LNCaP clone FGC (cell line): ENCODE measurements at regions not wholly inside any gene's neighbourhood (a gene's known extent, or its start where the extent isn't known, plus 50 kb on each side); places are given as distances from the start of the nearest gene placed in this dataset.

Experiments used
- DNase-seq: peaks from one replicate; pipeline ENCODE4 v3.0.0-alpha.2; 2011; ENCODE audit warnings: low read depth
- H3K4me3 ChIP-seq: 2 replicates; pipeline ENCODE4 v1.5.1; 2011; ENCODE audit warnings: mild to moderate bottlenecking, low read depth, low read length, control low read depth
- TF ChIP-seq, protein P1 (sequence below): IDR thresholded peaks from 2 replicates; pipeline ENCODE4 v1.5.1; 2012; ENCODE audit warnings: mild to moderate bottlenecking; ENCODE audit not compliant: control insufficient read depth, insufficient read depth; ENCODE audit errors: extremely low read depth

DNA sequence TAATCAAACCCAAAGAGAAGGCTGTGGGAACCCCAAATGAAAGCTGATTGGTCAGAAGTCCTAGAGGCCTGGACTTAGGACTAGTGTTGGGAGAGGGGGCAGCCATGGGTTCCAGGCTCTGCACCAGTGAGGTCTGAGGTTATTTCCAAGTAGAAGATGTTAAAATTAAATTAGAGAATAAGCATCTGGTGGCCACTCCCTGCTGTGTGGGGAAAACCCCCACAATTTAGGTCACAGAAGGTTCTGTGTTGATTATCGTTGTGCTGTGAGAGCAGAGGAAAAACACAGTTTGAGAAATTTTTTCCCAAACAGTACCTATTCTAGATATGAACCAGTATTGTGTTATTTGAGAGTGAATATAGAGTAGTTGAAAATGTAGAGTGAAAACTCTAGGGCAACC is 53.9 kb upstream of the NSMCE3 start:
- no peak for DNase-seq
- no peak overlapping the region for H3K4me3 ChIP-seq
- TF ChIP-seq, protein P1, sequence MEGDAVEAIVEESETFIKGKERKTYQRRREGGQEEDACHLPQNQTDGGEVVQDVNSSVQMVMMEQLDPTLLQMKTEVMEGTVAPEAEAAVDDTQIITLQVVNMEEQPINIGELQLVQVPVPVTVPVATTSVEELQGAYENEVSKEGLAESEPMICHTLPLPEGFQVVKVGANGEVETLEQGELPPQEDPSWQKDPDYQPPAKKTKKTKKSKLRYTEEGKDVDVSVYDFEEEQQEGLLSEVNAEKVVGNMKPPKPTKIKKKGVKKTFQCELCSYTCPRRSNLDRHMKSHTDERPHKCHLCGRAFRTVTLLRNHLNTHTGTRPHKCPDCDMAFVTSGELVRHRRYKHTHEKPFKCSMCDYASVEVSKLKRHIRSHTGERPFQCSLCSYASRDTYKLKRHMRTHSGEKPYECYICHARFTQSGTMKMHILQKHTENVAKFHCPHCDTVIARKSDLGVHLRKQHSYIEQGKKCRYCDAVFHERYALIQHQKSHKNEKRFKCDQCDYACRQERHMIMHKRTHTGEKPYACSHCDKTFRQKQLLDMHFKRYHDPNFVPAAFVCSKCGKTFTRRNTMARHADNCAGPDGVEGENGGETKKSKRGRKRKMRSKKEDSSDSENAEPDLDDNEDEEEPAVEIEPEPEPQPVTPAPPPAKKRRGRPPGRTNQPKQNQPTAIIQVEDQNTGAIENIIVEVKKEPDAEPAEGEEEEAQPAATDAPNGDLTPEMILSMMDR = no peak

DNA sequence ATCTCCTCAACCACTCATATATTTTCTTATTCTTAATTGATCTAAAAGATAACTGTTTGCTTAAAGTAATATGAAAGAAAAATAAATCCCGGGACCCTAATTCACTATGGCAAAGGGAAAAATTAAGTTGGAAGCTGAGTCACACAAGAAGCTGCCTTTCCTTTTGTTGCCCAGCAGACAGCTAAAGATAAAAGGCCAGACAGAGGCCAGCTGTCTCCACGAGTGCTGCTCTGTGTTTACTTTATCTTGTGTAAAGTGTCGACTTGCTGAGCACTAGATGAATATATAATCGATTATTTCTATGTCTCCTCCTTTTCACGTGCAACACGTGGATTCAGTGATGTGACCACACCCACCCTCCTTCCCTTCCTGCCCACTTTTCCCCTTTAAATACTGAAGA is 52.8 kb upstream of the NSMCE3 start:
- TF ChIP-seq, protein P1 = no peak
- DNase-seq = no peak
- H3K4me3 ChIP-seq = no peak overlapping the region

DNA sequence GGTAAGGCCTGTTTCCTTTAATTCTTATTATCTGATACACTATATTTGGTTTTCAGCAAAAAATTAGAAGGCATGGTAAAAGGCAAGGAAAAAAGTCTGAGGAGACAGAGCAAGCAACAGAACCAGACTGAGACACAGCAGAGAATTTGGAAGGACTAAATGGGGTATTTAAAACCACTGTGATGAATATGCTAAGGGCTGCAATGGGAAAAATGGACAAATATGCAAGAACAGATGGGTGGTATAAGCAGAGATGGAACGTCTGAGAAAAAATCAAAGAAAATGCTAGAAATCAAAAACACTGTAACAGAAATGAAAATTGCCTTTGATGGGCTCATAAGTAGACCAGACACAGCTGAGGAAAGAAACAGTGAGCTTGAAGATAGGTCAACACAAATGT is 50.8 kb upstream of the NSMCE3 start:
- H3K4me3 ChIP-seq = no peak overlapping the region
- no peak for DNase-seq
- TF ChIP-seq, protein P1 = no peak

GRCh38 chr15:29319823-29320222 is 50.2 kb upstream of the NSMCE3 start:
- no peak overlapping the region for H3K4me3 ChIP-seq
- no peak for DNase-seq
- TF ChIP-seq, protein P1 = no peak
